SU-DHL-6 (cell line): ENCODE measurements at regions not wholly inside any gene's neighbourhood (a gene's known extent, or its start where the extent isn't known, plus 50 kb on each side); places are given as distances from the start of the nearest gene placed in this dataset.

Experiments used
- H2AFZ ChIP-seq: fragments of 200-600 bp; sonication (generic); 2 replicates; pipeline ENCODE4 v1.6.1; 2014; ENCODE audit warnings: low read depth, mild to moderate bottlenecking, moderate library complexity, mixed read lengths, antibody characterized with exemption, low read length; ENCODE audit not compliant: severe bottlenecking
- H3F3A ChIP-seq: fragments of 200-600 bp; shearing (Covaris generic); 2 replicates; pipeline ENCODE4 v1.6.0; 2016; ENCODE audit warnings: antibody characterized with exemption, mild to moderate bottlenecking; ENCODE audit not compliant: insufficient read depth
- H3K27ac ChIP-seq: fragments of 200-600 bp; sonication (generic); 2 replicates; pipeline ENCODE4 v1.5.1; 2016; ENCODE audit warnings: low read depth, mild to moderate bottlenecking, low read length, moderate library complexity, mixed read lengths
- H3K27me3 ChIP-seq: fragments of 200-600 bp; sonication (generic), shearing (Covaris generic); 2 replicates; pipeline ENCODE4 v1.6.0; 2014; ENCODE audit warnings: mild to moderate bottlenecking, low read length
- H3K36me3 ChIP-seq: fragments of 200-600 bp; sonication (generic); 2 replicates; pipeline ENCODE4 v1.6.1; 2014; ENCODE audit warnings: mild to moderate bottlenecking, low read length, mixed read lengths
- H3K4me2 ChIP-seq: fragments of 300-600, 200-600 bp; shearing (Covaris generic), sonication (generic); 2 replicates; pipeline ENCODE4 v1.6.0; 2014; ENCODE audit warnings: low read length, low read depth, mild to moderate bottlenecking; ENCODE audit not compliant: poor library complexity, severe bottlenecking
- H3K4me3 ChIP-seq: fragments of 200-600 bp; sonication (generic); 2 replicates; pipeline ENCODE4 v1.5.1; 2014; ENCODE audit warnings: antibody characterized with exemption, low read length, mild to moderate bottlenecking, mixed read lengths; ENCODE audit not compliant: insufficient read depth, poor library complexity, severe bottlenecking
- H3K79me2 ChIP-seq: fragments of 200-600 bp; sonication (generic); 2 replicates; pipeline ENCODE4 v1.6.1; 2014; ENCODE audit warnings: mild to moderate bottlenecking, low read length, moderate library complexity; ENCODE audit not compliant: insufficient read depth
- H3K9ac ChIP-seq: fragments of 200-600 bp; sonication (generic); 2 replicates; pipeline ENCODE4 v1.7.0; 2014; ENCODE audit warnings: mild to moderate bottlenecking, low read length
- H3K9me2 ChIP-seq: fragments of 200-600 bp; sonication (generic); replicated peaks from 2 replicates; pipeline ENCODE4 v1.6.1; 2014; ENCODE audit warnings: low read length; ENCODE audit not compliant: insufficient read depth
- H3K9me3 ChIP-seq: fragments of 200-600 bp; sonication (generic); 2 replicates; pipeline ENCODE4 v1.6.1; 2014; ENCODE audit warnings: low read length, mixed read lengths; ENCODE audit not compliant: insufficient read depth
- H4K20me1 ChIP-seq: fragments of 200-600 bp; sonication (generic); 2 replicates; pipeline ENCODE4 v1.6.1; 2014; ENCODE audit warnings: low read depth, mild to moderate bottlenecking, antibody characterized with exemption, low read length, moderate library complexity, mixed read lengths
- EZH2phosphoT487 ChIP-seq: fragments of 200-600 bp; sonication (generic), shearing (Covaris generic); conservative IDR thresholded peaks from 2 replicates; pipeline ENCODE4 v1.6.1; 2018; ENCODE audit warnings: mild to moderate bottlenecking, antibody characterized with exemption, low read length, moderate library complexity, mixed read lengths
- TF ChIP-seq, protein P1 (sequence below): fragments of 200-600 bp; sonication (generic); IDR thresholded peaks from one replicate; pipeline ENCODE4 v1.5.1; 2017; ENCODE audit warnings: antibody characterized with exemption, mild to moderate bottlenecking, low read length, moderate library complexity; ENCODE audit not compliant: insufficient read depth, poor library complexity, severe bottlenecking

- Histone ChIP-seq H3K9me3 (no peaks in the 10 kb centered on the region), H3K27ac (no peak overlapping the region), H3K9me2 (no peaks in the 10 kb centered on the region), H3K9ac (no peak overlapping the region), H3F3A (no peaks in the 10 kb centered on the region), H3K4me3 (no peak overlapping the region), H3K79me2 (no peaks in the 10 kb centered on the region), H4K20me1 (no peaks in the 10 kb centered on the region), H3K4me2 (no peak overlapping the region), H3K27me3 (no peaks in the 10 kb centered on the region), H2AFZ (no peak overlapping the region), H3K36me3 (no peaks in the 10 kb centered on the region)
- TF ChIP-seq, protein P1, sequence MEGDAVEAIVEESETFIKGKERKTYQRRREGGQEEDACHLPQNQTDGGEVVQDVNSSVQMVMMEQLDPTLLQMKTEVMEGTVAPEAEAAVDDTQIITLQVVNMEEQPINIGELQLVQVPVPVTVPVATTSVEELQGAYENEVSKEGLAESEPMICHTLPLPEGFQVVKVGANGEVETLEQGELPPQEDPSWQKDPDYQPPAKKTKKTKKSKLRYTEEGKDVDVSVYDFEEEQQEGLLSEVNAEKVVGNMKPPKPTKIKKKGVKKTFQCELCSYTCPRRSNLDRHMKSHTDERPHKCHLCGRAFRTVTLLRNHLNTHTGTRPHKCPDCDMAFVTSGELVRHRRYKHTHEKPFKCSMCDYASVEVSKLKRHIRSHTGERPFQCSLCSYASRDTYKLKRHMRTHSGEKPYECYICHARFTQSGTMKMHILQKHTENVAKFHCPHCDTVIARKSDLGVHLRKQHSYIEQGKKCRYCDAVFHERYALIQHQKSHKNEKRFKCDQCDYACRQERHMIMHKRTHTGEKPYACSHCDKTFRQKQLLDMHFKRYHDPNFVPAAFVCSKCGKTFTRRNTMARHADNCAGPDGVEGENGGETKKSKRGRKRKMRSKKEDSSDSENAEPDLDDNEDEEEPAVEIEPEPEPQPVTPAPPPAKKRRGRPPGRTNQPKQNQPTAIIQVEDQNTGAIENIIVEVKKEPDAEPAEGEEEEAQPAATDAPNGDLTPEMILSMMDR, result no peak
- no peak for TF ChIP-seq EZH2phosphoT487
Measured at GRCh38 chr10:124257781-124258180, 160.9 kb downstream of the OAT start.

- Histone ChIP-seq H3K27ac (no peak overlapping the region), H3K36me3 (no peaks in the 10 kb centered on the region), H3K79me2 (no peaks in the 10 kb centered on the region), H4K20me1 (no peaks in the 10 kb centered on the region), H3K9me3 (no peaks in the 10 kb centered on the region), H3K27me3 (no peaks in the 10 kb centered on the region), H3K9ac (no peak overlapping the region), H3F3A (no peaks in the 10 kb centered on the region), H2AFZ (no peak overlapping the region), H3K4me3 (no peak overlapping the region), H3K9me2 (no peaks in the 10 kb centered on the region), H3K4me2 (no peak overlapping the region)
- TF ChIP-seq EZH2phosphoT487, result no peak
- TF ChIP-seq, protein P1, result no peak
Measured at GRCh38 chr10:124256151-124256550, 162.6 kb downstream of the OAT start.

DNA sequence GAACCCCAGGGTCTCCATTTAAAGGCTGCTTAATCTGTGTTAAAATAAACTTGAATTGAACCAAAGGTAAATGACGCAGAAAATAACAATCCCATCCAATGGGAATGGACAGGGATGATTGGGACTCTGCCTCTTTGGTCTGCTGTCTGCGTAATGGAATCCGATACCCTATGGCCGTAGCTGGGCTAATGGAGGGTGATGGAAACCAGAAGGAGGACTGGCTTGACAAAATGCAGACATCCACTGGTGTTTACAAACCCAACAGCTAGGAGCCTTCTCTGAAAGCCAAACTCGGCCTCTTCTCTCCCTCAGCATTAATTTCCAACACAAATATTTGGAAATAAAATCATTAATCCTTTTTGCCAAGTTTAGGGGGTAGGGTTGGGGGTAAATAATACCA is 162.2 kb upstream of the CHST15 start:
- no peak overlapping the region for H3K27ac ChIP-seq
- no peaks in the 10 kb centered on the region for H4K20me1 ChIP-seq
- no peaks in the 10 kb centered on the region for H3K27me3 ChIP-seq
- H3K4me3 ChIP-seq, result no peak overlapping the region
- no peaks in the 10 kb centered on the region for H3K36me3 ChIP-seq
- no peaks in the 10 kb centered on the region for H3K9me2 ChIP-seq
- TF ChIP-seq, protein P1, result no peak
- no peak for TF ChIP-seq EZH2phosphoT487
- H3K79me2 ChIP-seq, result no peaks in the 10 kb centered on the region
- H3K9me3 ChIP-seq, result no peaks in the 10 kb centered on the region
- no peak overlapping the region for H2AFZ ChIP-seq
- H3F3A ChIP-seq, result no peaks in the 10 kb centered on the region
- H3K4me2 ChIP-seq, result no peak overlapping the region
- no peak overlapping the region for H3K9ac ChIP-seq

GRCh38 chr10:124254490-124254889 is 161.1 kb upstream of the CHST15 start:
- Histone ChIP-seq H3K4me2 (no peak overlapping the region), H2AFZ (no peak overlapping the region), H3K9me2 (no peaks in the 10 kb centered on the region), H3K36me3 (no peaks in the 10 kb centered on the region), H3K27ac (no peak overlapping the region), H3K4me3 (no peak overlapping the region), H3K27me3 (no peaks in the 10 kb centered on the region), H3K9ac (no peak overlapping the region), H3K9me3 (no peaks in the 10 kb centered on the region), H3K79me2 (no peaks in the 10 kb centered on the region), H3F3A (no peaks in the 10 kb centered on the region), H4K20me1 (no peaks in the 10 kb centered on the region)
- TF ChIP-seq EZH2phosphoT487, result no peak
- TF ChIP-seq, protein P1, result no peak
